Activated naive CD8-positive, alpha-beta T cell treated with anti-CD3 and anti-CD28 coated beads for 36 hours (primary cell): ENCODE measurements at regions not wholly inside any gene's neighbourhood (a gene's known extent, or its start where the extent isn't known, plus 50 kb on each side); places are given as distances from the start of the nearest gene placed in this dataset.
A peak's percentile ranks its signal among the peaks of the same experiment; 100 is the strongest.
"Not testable (repeated sequence)": the region's sequence is repeated elsewhere in the genome, so short reads cannot be mapped to it uniquely, and the experiment has no call there.

Experiments
- DNase-seq: peaks from one replicate; pipeline ENCODE4 v3.0.0; 2021
- H3K27ac Mint-ChIP-seq: one replicate; pipeline ENCODE4 v1.8.0; 2022; ENCODE audit warnings: mild to moderate bottlenecking, moderate library complexity, mixed read lengths
- H3K27me3 Mint-ChIP-seq: one replicate; pipeline ENCODE4 v1.8.0; 2022; ENCODE audit warnings: mild to moderate bottlenecking, mixed read lengths
- H3K36me3 Mint-ChIP-seq: one replicate; pipeline ENCODE4 v1.8.0; 2021; ENCODE audit warnings: mild to moderate bottlenecking, mixed read lengths
- H3K4me1 Mint-ChIP-seq: one replicate; pipeline ENCODE4 v1.8.0; 2021; ENCODE audit warnings: mixed read lengths
- H3K4me3 Mint-ChIP-seq: one replicate; pipeline ENCODE4 v1.8.0; 2022; ENCODE audit warnings: mild to moderate bottlenecking, moderate library complexity, mixed read lengths
- H3K9me3 Mint-ChIP-seq: one replicate; pipeline ENCODE4 v1.8.0; 2022; ENCODE audit warnings: mixed read lengths

- not testable (repeated sequence) for H3K4me3 Mint-ChIP-seq, H3K27ac Mint-ChIP-seq, H3K9me3 Mint-ChIP-seq, H3K36me3 Mint-ChIP-seq, H3K4me1 Mint-ChIP-seq, DNase-seq
- H3K27me3 Mint-ChIP-seq: peaks cover 13% of the 10 kb centered on the region
These were observed 89.8 kb downstream of the DNAAF6 start for GRCh38 chrX:107296184-107296583.

- Mint-ChIP-seq H3K27me3 (peaks cover 17% of the 10 kb centered on the region), H3K36me3 (no peaks in the 10 kb centered on the region)
These were observed 91.9 kb downstream of the DNAAF6 start for GRCh38 chrX:107298276-107298675.

GRCh38 chrX:107301253-107301652, 94.8 kb downstream of the DNAAF6 start:
- Mint-ChIP-seq H3K27ac (no peak overlapping the region), H3K4me1 (no peaks in the 10 kb centered on the region), H3K4me3 (no peak overlapping the region), H3K27me3 (peaks cover 23% of the 10 kb centered on the region), H3K36me3 (no peaks in the 10 kb centered on the region), H3K9me3 (no peaks in the 10 kb centered on the region)
- DNase-seq: no peak

More at GRCh38 chrX:107298276-107298675, 91.9 kb downstream of the DNAAF6 start:
- Mint-ChIP-seq H3K27ac (no peak overlapping the region), H3K4me1 (no peaks in the 10 kb centered on the region), H3K4me3 (no peak overlapping the region), H3K9me3 (no peaks in the 10 kb centered on the region)
- no peak for DNase-seq

GRCh38 chrX:107304141-107304540, 97.7 kb downstream of the DNAAF6 start:
- H3K27ac Mint-ChIP-seq: no peak overlapping the region
- H3K9me3 Mint-ChIP-seq: no peaks in the 10 kb centered on the region
- H3K36me3 Mint-ChIP-seq: no peaks in the 10 kb centered on the region
- DNase-seq: no peak
- H3K27me3 Mint-ChIP-seq: peaks cover 13% of the 10 kb centered on the region
- H3K4me1 Mint-ChIP-seq: no peaks in the 10 kb centered on the region
- H3K4me3 Mint-ChIP-seq: no peak overlapping the region

- no peak for DNase-seq
- Mint-ChIP-seq H3K4me3 (no peak overlapping the region), H3K36me3 (no peaks in the 10 kb centered on the region), H3K9me3 (no peaks in the 10 kb centered on the region), H3K4me1 (no peaks in the 10 kb centered on the region), H3K27me3 (peaks cover 4% of the 10 kb centered on the region), H3K27ac (no peak overlapping the region)
These were observed 117.5 kb downstream of the DNAAF6 start for GRCh38 chrX:107323786-107324492.

- Mint-ChIP-seq H3K4me1 (no peaks in the 10 kb centered on the region), H3K9me3 (no peaks in the 10 kb centered on the region), H3K27ac (no peak overlapping the region), H3K4me3 (no peak overlapping the region), H3K36me3 (no peaks in the 10 kb centered on the region), H3K27me3 (peaks cover 4% of the 10 kb centered on the region)
- DNase-seq: peak; percentile 19
These were observed 118.3 kb downstream of the DNAAF6 start for GRCh38 chrX:107324493-107325310.

GRCh38 chrX:107325467-107325866, 119.1 kb downstream of the DNAAF6 start:
- H3K9me3 Mint-ChIP-seq: no peaks in the 10 kb centered on the region
- H3K4me1 Mint-ChIP-seq: no peaks in the 10 kb centered on the region
- peaks cover 4% of the 10 kb centered on the region for H3K27me3 Mint-ChIP-seq
- no peaks in the 10 kb centered on the region for H3K36me3 Mint-ChIP-seq
- DNase-seq: no peak
- H3K27ac Mint-ChIP-seq: no peak overlapping the region
- H3K4me3 Mint-ChIP-seq: no peak overlapping the region

GRCh38 chrX:107348051-107348450, 101.4 kb upstream of the FRMPD3 start:
- Mint-ChIP-seq H3K4me1 (no peaks in the 10 kb centered on the region), H3K9me3 (no peaks in the 10 kb centered on the region), H3K36me3 (no peaks in the 10 kb centered on the region), H3K27ac (no peak overlapping the region), H3K4me3 (no peak overlapping the region), H3K27me3 (peaks cover 16% of the 10 kb centered on the region)
- DNase-seq: no peak

GRCh38 chrX:107348990-107349389, 100.5 kb upstream of the FRMPD3 start:
- Mint-ChIP-seq H3K4me3 (no peak overlapping the region), H3K9me3 (no peaks in the 10 kb centered on the region), H3K36me3 (no peaks in the 10 kb centered on the region), H3K4me1 (no peaks in the 10 kb centered on the region), H3K27ac (no peak overlapping the region), H3K27me3 (peaks cover 16% of the 10 kb centered on the region)
- no peak for DNase-seq

- H3K4me1 Mint-ChIP-seq: no peaks in the 10 kb centered on the region
These were observed 93.9 kb upstream of the FRMPD3 start for GRCh38 chrX:107355533-107355932.

GRCh38 chrX:107360788-107361360, 88.6 kb upstream of the FRMPD3 start:
- peaks cover 15% of the 10 kb centered on the region for H3K27me3 Mint-ChIP-seq
- no peak overlapping the region for H3K27ac Mint-ChIP-seq
- no peak overlapping the region for H3K4me3 Mint-ChIP-seq
- no peaks in the 10 kb centered on the region for H3K4me1 Mint-ChIP-seq
- H3K36me3 Mint-ChIP-seq: no peaks in the 10 kb centered on the region
- H3K9me3 Mint-ChIP-seq: no peaks in the 10 kb centered on the region
- no peak for DNase-seq

More at GRCh38 chrX:107355533-107355932, 93.9 kb upstream of the FRMPD3 start:
- H3K4me3 Mint-ChIP-seq: no peak overlapping the region
- no peaks in the 10 kb centered on the region for H3K9me3 Mint-ChIP-seq
- H3K36me3 Mint-ChIP-seq: no peaks in the 10 kb centered on the region
- peaks cover 21% of the 10 kb centered on the region for H3K27me3 Mint-ChIP-seq
- H3K27ac Mint-ChIP-seq: no peak overlapping the region
- DNase-seq: no peak

- not testable (repeated sequence) for H3K27ac Mint-ChIP-seq
These were observed 79.3 kb upstream of the FRMPD3 start for GRCh38 chrX:107370185-107370584.

GRCh38 chrX:107374132-107374531, 75.3 kb upstream of the FRMPD3 start:
- Mint-ChIP-seq H3K4me1 (no peaks in the 10 kb centered on the region), H3K9me3 (no peaks in the 10 kb centered on the region), H3K36me3 (no peaks in the 10 kb centered on the region), H3K27me3 (no peaks in the 10 kb centered on the region), H3K27ac (no peak overlapping the region), H3K4me3 (no peak overlapping the region)
- DNase-seq: no peak

More at GRCh38 chrX:107370185-107370584, 79.3 kb upstream of the FRMPD3 start:
- H3K4me3 Mint-ChIP-seq, DNase-seq, H3K27me3 Mint-ChIP-seq, H3K9me3 Mint-ChIP-seq, H3K36me3 Mint-ChIP-seq, H3K4me1 Mint-ChIP-seq: not testable (repeated sequence)

- no peak overlapping the region for H3K27ac Mint-ChIP-seq
- no peaks in the 10 kb centered on the region for H3K9me3 Mint-ChIP-seq
- H3K4me3 Mint-ChIP-seq: no peak overlapping the region
- H3K27me3 Mint-ChIP-seq: no peaks in the 10 kb centered on the region
- H3K36me3 Mint-ChIP-seq: no peaks in the 10 kb centered on the region
- H3K4me1 Mint-ChIP-seq: no peaks in the 10 kb centered on the region
- DNase-seq: no peak
These were observed 74.6 kb upstream of the FRMPD3 start for GRCh38 chrX:107374831-107375230.

GRCh38 chrX:107376186-107376585, 73.3 kb upstream of the FRMPD3 start:
- not testable (repeated sequence) for H3K27ac Mint-ChIP-seq, H3K36me3 Mint-ChIP-seq, H3K27me3 Mint-ChIP-seq, H3K4me1 Mint-ChIP-seq, H3K9me3 Mint-ChIP-seq, DNase-seq, H3K4me3 Mint-ChIP-seq
